Hepatocyte (in vitro differentiated cells): ENCODE measurements at regions not wholly inside any gene's neighbourhood (a gene's known extent, or its start where the extent isn't known, plus 50 kb on each side); places are given as distances from the start of the nearest gene placed in this dataset.

Experiments
- DNase-seq: peaks from one replicate; pipeline ENCODE4 v3.0.0-alpha.2; 2016; ENCODE audit warnings: low spot score
- H2AFZ ChIP-seq: fragments of 200-600 bp; sonication (generic); 2 replicates; pipeline ENCODE4 v1.6.0; 2016; ENCODE audit warnings: antibody characterized with exemption, mild to moderate bottlenecking
- H3K27ac ChIP-seq: fragments of 200-600 bp; sonication (generic); 2 replicates; pipeline ENCODE4 v1.5.1; 2016; ENCODE audit warnings: mild to moderate bottlenecking
- H3K27me3 ChIP-seq: fragments of 200-600 bp; sonication (generic); 2 replicates; pipeline ENCODE4 v1.6.1; 2016
- H3K36me3 ChIP-seq: fragments of 200-600 bp; sonication (generic); replicated peaks from 2 replicates; pipeline ENCODE4 v1.5.1; 2016; ENCODE audit warnings: low read depth; ENCODE audit not compliant: insufficient read depth
- H3K4me1 ChIP-seq: fragments of 200-600 bp; sonication (generic); 2 replicates; pipeline ENCODE4 v1.5.1; 2016; ENCODE audit warnings: mild to moderate bottlenecking, moderate library complexity; ENCODE audit not compliant: insufficient read depth
- H3K4me2 ChIP-seq: fragments of 200-600 bp; sonication (generic); 2 replicates; pipeline ENCODE4 v1.6.0; 2016
- H3K4me3 ChIP-seq: fragments of 200-600 bp; sonication (generic); 2 replicates; pipeline ENCODE4 v1.5.1; 2016; ENCODE audit warnings: mild to moderate bottlenecking
- H3K79me2 ChIP-seq: fragments of 200-600 bp; sonication (generic); 2 replicates; pipeline ENCODE4 v1.6.0; 2017; ENCODE audit warnings: mild to moderate bottlenecking
- H3K9me2 ChIP-seq: fragments of 200-600 bp; sonication (generic); replicated peaks from 2 replicates; pipeline ENCODE4 v1.6.0; 2017; ENCODE audit warnings: mild to moderate bottlenecking; ENCODE audit not compliant: insufficient read depth
- H3K9me3 ChIP-seq: fragments of 200-600 bp; sonication (generic); 2 replicates; pipeline ENCODE4 v1.5.1; 2016; ENCODE audit warnings: low read depth, mild to moderate bottlenecking
- H4K20me1 ChIP-seq: fragments of 200-600 bp; sonication (generic); 2 replicates; pipeline ENCODE4 v1.6.0; 2016; ENCODE audit warnings: mild to moderate bottlenecking; ENCODE audit not compliant: insufficient read depth, poor library complexity, severe bottlenecking
- CTCF ChIP-seq: fragments of 200-600 bp; sonication (generic); IDR thresholded peaks from 2 replicates; pipeline ENCODE4 v1.5.1; 2016; ENCODE audit warnings: antibody characterized with exemption, mild to moderate bottlenecking; ENCODE audit not compliant: poor library complexity
- EZH2 ChIP-seq: fragments of 200-600 bp; sonication (generic); IDR thresholded peaks from 2 replicates; pipeline ENCODE4 v1.6.1; 2016; ENCODE audit warnings: antibody characterized with exemption, mild to moderate bottlenecking, borderline replicate concordance
- EZH2phosphoT487 ChIP-seq: fragments of 200-600 bp; sonication (generic); IDR thresholded peaks from one replicate; pipeline ENCODE4 v1.6.1; 2018; ENCODE audit warnings: antibody characterized with exemption, mild to moderate bottlenecking, low read depth, moderate library complexity; ENCODE audit not compliant: unreplicated experiment, severe bottlenecking

- Histone ChIP-seq H3K9me3 (no peaks in the 10 kb centered on the region), H3K9me2 (no peaks in the 10 kb centered on the region), H3K4me1 (no peaks in the 10 kb centered on the region), H3K36me3 (no peaks in the 10 kb centered on the region), H3K4me3 (no peak overlapping the region), H3K27me3 (no peaks in the 10 kb centered on the region), H3K4me2 (no peak overlapping the region), H4K20me1 (no peaks in the 10 kb centered on the region), H2AFZ (no peak overlapping the region), H3K27ac (no peak overlapping the region), H3K79me2 (no peaks in the 10 kb centered on the region)
- no peak for DNase-seq
- no peak for TF ChIP-seq CTCF
- TF ChIP-seq EZH2phosphoT487: no peak
- no peak for TF ChIP-seq EZH2
These were observed 53.1 kb downstream of the CXCL1 start for GRCh38 chr4:73922317-73922716.
